ENCODE measurements at regions not wholly inside any gene's neighbourhood (a gene's known extent, or its start where the extent isn't known, plus 50 kb on each side); places are given as distances from the start of the nearest gene placed in this dataset.
A peak's percentile ranks its signal among the peaks of the same experiment; 100 is the strongest.

DNA sequence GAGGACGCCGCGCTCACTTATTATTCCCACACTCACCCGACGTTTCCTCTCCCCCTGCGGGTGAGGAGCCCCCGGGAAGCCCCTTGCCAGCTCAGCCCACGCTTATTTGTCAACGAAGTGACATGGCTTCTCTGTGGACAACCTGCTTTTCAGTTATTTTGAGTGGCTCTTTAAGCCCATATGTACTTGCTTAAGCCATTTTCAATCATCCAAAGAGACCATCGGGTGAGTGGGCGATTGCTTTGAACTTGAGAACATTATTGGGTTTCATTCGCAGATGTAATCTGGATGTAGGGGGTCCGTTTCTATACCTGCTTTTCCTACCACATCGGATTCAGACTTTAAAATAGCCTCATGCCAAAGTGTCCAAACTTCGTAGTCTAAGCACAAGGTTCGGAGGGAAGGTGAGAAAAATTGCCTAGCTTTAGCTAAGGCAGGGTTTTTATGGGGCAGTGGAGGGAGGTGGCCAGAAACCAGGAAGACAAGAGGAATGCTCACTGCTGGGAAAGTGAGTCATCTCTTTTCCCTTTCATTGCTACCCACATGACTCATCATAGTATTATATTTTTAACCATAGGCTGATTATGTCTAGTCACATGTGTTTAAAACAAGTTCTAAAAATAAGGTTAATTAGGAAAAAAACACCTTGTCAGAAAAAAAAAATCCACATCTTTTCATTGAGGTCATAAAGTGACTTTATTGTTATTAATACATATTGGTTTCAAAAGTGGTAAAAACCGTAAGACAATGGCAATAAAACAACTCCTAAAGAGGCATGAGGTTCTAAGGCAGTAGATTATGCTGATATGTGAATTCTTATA, 773.1 kb upstream of the NR2F2 start (continued):
- TF ChIP-seq, protein P1, sequence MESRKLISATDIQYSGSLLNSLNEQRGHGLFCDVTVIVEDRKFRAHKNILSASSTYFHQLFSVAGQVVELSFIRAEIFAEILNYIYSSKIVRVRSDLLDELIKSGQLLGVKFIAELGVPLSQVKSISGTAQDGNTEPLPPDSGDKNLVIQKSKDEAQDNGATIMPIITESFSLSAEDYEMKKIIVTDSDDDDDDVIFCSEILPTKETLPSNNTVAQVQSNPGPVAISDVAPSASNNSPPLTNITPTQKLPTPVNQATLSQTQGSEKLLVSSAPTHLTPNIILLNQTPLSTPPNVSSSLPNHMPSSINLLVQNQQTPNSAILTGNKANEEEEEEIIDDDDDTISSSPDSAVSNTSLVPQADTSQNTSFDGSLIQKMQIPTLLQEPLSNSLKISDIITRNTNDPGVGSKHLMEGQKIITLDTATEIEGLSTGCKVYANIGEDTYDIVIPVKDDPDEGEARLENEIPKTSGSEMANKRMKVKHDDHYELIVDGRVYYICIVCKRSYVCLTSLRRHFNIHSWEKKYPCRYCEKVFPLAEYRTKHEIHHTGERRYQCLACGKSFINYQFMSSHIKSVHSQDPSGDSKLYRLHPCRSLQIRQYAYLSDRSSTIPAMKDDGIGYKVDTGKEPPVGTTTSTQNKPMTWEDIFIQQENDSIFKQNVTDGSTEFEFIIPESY (IDR thresholded peaks at IDR 0.05; ENCODE audit: borderline replicate concordance, low read depth) = 0 out of 2 replicates have a peak, but pooled peaks have one; percentile 62
- no peak for TF ChIP-seq RFX5 (IDR thresholded peaks at IDR 0.05; ENCODE audit: low read length)
- TF ChIP-seq GABPA (IDR thresholded peaks at IDR 0.05; ENCODE audit: low read depth) = 0 out of 2 replicates have a peak, but pooled peaks have one; percentile 19
- TF ChIP-seq POLR2AphosphoS5 (IDR thresholded peaks at IDR 0.05; ENCODE audit: low read depth, low read length) = peak; percentile 38; the same call in 1 of the 2 replicates
- no peak for TF ChIP-seq SIN3A (IDR thresholded peaks at IDR 0.05; ENCODE audit: borderline replicate concordance, low read depth, low read length)
- peak; percentile 47 for TF ChIP-seq NFIC (IDR thresholded peaks at IDR 0.05; ENCODE audit: borderline replicate concordance)
- no peak for TF ChIP-seq MXI1 (IDR thresholded peaks at IDR 0.05; ENCODE audit: low read depth, low read length)
- TF ChIP-seq SMC3 (IDR thresholded peaks at IDR 0.05; ENCODE audit: low read depth, low read length) = no peak
- no peak for TF ChIP-seq YY1 (IDR thresholded peaks at IDR 0.05; ENCODE audit: low read depth)
- TF ChIP-seq TEAD4 (IDR thresholded peaks at IDR 0.05; ENCODE audit: borderline replicate concordance, insufficient read depth) = 0 out of 2 replicates have a peak, but pooled peaks have one; percentile 43
- TF ChIP-seq ELF1 (IDR thresholded peaks at IDR 0.05) = peak; percentile 56; the same call in 1 of the 2 replicates
- TF ChIP-seq, protein P2, sequence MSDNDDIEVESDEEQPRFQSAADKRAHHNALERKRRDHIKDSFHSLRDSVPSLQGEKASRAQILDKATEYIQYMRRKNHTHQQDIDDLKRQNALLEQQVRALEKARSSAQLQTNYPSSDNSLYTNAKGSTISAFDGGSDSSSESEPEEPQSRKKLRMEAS (IDR thresholded peaks at IDR 0.05; ENCODE audit: low read depth) = peak; percentile 92
- peak; percentile 82; the same call in 1 of the 2 replicates for TF ChIP-seq RXRA (IDR thresholded peaks at IDR 0.05; ENCODE audit: borderline replicate concordance, low read depth)
- TF ChIP-seq MEF2A (IDR thresholded peaks at IDR 0.05; ENCODE audit: borderline replicate concordance, low read depth) = peak; percentile 68; the same call in 1 of the 2 replicates
- TF ChIP-seq, protein P3, sequence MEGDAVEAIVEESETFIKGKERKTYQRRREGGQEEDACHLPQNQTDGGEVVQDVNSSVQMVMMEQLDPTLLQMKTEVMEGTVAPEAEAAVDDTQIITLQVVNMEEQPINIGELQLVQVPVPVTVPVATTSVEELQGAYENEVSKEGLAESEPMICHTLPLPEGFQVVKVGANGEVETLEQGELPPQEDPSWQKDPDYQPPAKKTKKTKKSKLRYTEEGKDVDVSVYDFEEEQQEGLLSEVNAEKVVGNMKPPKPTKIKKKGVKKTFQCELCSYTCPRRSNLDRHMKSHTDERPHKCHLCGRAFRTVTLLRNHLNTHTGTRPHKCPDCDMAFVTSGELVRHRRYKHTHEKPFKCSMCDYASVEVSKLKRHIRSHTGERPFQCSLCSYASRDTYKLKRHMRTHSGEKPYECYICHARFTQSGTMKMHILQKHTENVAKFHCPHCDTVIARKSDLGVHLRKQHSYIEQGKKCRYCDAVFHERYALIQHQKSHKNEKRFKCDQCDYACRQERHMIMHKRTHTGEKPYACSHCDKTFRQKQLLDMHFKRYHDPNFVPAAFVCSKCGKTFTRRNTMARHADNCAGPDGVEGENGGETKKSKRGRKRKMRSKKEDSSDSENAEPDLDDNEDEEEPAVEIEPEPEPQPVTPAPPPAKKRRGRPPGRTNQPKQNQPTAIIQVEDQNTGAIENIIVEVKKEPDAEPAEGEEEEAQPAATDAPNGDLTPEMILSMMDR (IDR thresholded peaks at IDR 0.05) = no peak
- TF ChIP-seq CHD2 (IDR thresholded peaks at IDR 0.05; ENCODE audit: low read length, partially characterized antibody) = no peak
- 0 out of 2 replicates have a peak, but pooled peaks have one; percentile 11 for TF ChIP-seq FOXM1 (IDR thresholded peaks at IDR 0.05; ENCODE audit: low read depth)
- TF ChIP-seq GATA2 (CRISPR knock-in tag; IDR thresholded peaks at IDR 0.05) = no peak
- no peak for TF ChIP-seq RCOR1 (IDR thresholded peaks at IDR 0.05; ENCODE audit: low read length)
- TF ChIP-seq FOXJ3 (CRISPR knock-in tag; IDR thresholded peaks at IDR 0.05) = no peak
- peak; percentile 99 for TF ChIP-seq FOSL2 (IDR thresholded peaks at IDR 0.05; ENCODE audit: borderline replicate concordance, low read depth)
